ENCODE measurements at regions not wholly inside any gene's neighbourhood (a gene's known extent, or its start where the extent isn't known, plus 50 kb on each side); places are given as distances from the start of the nearest gene placed in this dataset.
"Not testable (repeated sequence)": the region's sequence is repeated elsewhere in the genome, so short reads cannot be mapped to it uniquely, and the experiment has no call there.

GRCh38 chr13:86253497-86253896, 454.3 kb upstream of the SLITRK6 start:
- DNase-seq = not testable (repeated sequence)

DNA sequence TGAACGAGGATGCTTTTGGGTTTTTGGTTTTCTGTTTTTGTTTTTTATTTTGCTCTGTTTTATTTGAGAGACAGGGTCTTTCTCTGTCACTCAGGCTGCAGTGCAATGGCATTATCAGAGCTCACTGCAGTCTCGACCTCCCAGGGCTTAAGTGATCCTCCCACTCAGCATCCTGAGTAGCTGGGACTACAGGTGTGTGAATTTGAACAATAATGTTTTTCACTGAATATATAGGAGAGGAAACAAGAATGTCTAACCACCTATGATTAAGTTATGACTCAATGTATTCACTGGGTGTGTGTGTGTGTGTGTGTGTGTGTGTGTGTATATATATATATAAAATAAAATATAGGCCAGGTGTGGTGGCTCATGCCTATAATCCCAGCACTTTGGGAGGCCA, 456.6 kb upstream of the SLITRK6 start:
- DNase-seq = not testable (repeated sequence)

DNA sequence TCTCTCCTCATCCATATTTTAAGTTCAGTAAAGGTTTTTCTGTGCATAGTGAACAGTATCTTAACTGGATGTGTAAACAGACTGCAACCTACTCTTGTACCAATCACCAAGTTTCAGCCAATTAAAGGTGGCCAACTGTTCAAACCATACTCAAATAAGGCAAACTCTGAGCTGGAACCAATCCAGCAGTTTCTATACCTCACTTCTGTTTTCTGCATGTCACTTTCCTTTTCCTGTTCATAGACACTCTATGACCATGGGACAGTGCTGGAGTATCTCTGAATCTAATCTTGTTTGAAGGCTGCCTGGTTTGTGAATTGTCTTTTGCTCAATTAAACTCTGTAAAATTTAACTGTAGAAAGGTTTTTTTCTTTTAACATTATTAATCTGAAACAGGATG, 470.3 kb upstream of the SLITRK6 start:
- no peak for DNase-seq

GRCh38 chr13:86282442-86282841, 483.2 kb upstream of the SLITRK6 start:
- no peak for DNase-seq

GRCh38 chr13:86283031-86283430, 483.8 kb upstream of the SLITRK6 start:
- no peak for DNase-seq

- no peak for DNase-seq
Observed at GRCh38 chr13:86298725-86299124, 499.5 kb upstream of the SLITRK6 start.

- no peak for DNase-seq
Observed at GRCh38 chr13:86299128-86299527, 499.9 kb upstream of the SLITRK6 start.

- no peak for DNase-seq
Observed at GRCh38 chr13:86309881-86310280, 510.7 kb upstream of the SLITRK6 start.

DNA sequence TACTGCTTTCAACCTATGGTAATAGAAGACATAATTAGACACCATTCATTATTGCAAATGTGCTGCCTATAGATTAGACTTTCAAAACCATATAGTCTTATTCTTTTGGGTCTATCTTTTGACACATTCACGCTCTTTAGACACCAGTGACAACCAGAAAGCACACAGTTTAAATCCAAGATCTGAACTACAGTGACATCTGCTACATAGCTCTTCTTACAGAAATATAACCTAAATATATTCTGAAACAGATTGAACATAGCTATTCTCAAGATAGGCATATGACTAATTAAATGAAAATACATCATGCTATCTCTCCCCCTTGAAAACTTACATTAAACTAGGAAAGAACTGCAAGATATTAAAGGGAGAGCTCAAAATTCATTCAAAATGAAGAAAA, 514.2 kb upstream of the SLITRK6 start:
- no peak for DNase-seq

- no peak for DNase-seq
Observed at GRCh38 chr13:86318450-86318849, 519.2 kb upstream of the SLITRK6 start.

- no peak for DNase-seq
Observed at GRCh38 chr13:86324191-86324590, 525.0 kb upstream of the SLITRK6 start.

DNA sequence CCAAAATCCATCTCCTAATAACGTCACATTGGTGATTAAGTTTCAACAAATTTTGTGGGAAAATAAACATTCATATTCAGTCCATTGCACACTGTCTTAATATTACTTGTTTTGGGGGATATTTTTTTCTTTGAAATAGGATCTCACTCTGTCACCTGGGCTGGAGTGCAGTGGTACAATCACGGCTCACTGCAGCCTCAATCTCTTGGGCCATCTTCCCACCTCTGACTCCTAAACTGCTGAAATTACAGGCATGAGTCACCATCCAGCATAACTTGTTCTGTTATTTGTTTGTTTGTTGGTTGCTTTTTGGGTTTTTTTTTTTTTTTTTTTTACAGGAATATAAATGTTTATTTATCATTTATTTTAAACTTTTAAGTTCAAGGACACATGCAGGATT, 556.1 kb upstream of the SLITRK6 start:
- DNase-seq = no peak

DNA sequence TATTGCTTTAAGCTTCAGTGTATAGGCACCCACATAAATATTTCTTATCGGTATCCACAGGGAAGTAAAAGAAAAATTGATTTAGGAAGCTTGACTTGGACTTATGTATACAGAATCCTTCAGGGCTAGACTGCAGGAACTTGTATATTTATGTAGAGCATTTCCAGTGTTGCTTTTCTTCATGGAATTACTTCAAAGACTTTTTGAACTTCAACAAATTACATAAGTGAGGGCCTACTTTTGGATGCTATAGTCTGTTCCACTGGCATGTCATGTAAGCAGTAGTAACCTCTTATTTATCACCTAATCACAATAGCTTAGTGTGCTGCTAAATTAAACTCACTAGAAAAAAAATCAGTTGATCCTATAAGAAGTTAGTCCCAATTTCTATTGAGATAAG, 557.9 kb upstream of the SLITRK6 start:
- no peak for DNase-seq

- DNase-seq = not testable (repeated sequence)
Observed at GRCh38 chr13:86363749-86364148, 564.5 kb upstream of the SLITRK6 start.

DNA sequence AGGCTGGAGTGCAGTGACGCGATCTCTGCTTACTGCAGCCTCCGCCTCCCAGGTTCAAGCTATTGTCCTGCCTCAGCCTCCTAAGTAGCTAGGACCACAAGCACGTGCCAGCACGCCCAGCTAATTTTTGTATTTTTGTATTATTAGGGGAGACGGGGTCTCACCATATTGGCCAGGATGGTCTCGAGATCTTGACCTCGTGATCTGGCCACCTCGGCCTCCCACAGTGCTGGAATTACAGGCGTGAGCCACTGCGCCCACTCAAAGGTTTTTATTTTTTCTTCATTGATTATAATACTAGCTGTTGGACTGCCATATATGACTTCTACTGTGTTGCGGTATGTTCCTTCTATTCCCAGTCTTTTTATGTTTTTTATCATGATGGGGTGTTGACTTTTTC, 569.7 kb upstream of the SLITRK6 start:
- no peak for DNase-seq

DNA sequence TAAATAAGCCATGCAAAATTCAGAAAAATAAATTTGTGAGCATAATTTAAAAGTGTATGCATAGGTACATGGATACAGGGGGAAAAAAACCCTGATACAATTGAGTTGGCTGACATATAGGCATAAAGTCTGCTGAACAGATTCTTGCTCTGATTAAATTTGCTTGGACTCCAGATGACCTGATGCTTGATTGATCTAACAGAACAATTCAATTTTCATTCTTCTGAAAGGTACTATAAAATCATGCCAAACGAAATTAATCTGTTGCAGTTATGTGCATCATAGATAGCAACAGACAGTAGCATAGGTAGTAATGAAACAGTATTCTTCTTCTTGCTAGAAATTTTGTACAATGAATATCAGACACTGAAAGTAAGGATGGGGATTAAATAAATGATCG, 578.2 kb upstream of the SLITRK6 start:
- no peak for DNase-seq

DNA sequence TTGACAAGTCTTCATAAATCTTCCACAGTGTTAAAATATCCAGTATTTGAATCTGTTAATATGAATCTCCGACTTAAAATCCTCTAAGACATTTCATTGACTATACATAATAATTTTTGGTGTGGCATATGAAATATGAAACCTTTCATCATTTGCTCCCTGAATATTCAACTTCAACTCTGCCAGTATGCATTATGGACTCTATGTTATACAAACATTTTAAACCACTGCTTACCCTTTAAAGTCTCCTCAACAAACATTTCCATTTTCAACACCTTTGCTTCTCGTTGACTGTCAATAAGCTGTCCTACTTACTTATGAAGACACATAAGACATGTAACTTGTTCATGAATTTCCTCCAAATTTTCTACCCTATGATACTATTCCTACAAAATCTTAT, 579.4 kb upstream of the SLITRK6 start:
- DNase-seq = no peak

- no peak for DNase-seq
Observed at GRCh38 chr13:86383151-86383550, 583.9 kb upstream of the SLITRK6 start.

GRCh38 chr13:86383561-86383960, 584.3 kb upstream of the SLITRK6 start:
- no peak for DNase-seq

DNA sequence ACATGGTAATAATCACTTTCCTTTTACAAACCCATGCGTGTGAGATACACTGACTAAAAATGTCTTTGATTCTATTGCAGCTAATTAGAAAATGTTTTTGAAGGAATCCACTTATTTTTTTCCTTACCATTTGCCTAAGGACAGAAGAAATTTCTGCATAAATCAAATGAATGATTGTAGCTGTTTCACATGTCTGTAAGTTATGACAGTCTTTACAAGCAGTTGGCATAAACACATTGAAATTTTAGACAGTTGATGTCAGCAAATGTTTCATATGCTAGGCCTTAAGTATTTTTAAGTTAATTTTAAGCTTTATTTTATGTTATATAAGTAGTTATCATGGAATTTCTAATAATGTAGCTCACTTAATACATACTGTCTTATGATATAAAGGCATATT, 598.4 kb upstream of the SLITRK6 start:
- no peak for DNase-seq

DNA sequence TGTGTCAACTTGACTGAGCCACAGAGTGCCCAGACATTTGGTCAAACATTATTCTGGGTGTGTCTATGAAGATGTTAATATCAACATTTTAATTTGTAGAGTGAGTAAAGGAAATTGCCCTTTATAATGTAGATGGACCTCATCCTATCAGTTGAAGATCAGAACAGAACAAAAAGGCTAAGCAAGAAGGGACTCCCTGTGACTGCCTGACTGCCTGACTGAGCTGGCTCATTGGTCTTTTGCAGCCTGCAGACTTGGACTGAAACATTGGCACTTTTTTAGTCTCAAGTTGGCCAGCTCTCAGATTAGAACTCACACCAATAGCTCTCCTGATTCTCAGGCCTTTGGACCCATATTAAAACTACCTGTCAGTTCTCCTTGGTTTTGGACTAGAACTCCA, 600.4 kb upstream of the SLITRK6 start:
- DNase-seq = no peak

GRCh38 chr13:86402500-86402899, 603.3 kb upstream of the SLITRK6 start:
- no peak for DNase-seq

DNA sequence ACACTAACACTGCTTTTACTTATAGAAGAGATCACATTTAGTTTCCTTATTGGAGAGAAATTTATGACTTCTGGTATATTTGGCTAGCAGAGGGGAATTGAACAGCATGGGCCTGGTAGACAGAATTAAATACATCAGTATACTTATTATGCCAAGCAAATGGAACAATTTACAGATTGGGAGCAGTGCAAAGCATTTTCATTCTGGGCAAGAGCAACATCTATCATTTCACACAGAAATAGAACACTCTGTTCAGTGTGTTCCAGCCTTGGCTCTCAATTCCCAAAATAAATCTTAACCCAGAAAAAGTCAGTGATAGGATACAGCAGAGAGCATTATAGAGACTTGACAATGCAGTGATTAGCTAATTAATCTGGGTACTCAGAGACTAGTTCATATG, 604.0 kb upstream of the SLITRK6 start:
- no peak for DNase-seq

DNA sequence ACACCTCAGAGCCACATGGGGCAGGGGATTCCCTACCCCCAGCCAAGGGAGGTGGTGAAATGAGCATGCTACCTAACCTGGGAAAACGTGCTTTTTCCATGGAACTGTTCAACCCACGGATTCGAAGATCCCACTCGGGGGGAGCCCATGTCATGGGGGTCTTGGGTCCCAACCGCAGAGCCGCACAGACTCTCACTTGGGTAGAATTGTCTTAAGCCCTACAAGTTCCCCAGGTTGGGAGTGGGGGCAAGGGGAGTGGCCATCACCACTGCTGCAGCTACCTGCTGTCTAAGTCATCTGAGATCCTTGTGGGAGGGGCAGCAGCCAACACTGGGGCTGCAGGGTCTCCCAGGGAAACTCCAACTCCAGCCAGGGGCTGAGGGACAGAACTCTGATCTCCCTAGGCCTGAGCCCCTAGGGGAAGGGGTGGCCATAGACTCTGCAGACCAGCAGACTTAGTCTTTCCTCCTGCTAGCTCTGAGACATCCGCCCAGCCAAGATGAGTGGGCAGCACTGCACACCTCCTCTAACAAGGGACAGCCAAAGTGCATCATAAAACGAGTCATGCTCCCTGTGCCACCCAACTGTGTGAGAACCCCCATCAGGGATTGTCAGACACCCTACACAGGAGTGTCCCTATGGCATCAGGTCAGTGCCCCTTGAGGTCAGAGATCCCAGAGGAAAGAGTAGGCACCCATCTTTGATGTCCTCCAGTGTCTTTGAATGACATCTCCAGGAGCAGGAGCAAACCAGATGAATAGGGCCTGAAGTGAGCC, 610.4 kb upstream of the SLITRK6 start:
- no peak for DNase-seq

GRCh38 chr13:86425170-86425815, 626.1 kb upstream of the SLITRK6 start:
- DNase-seq = no peak

Measured in CD4-positive, alpha-beta T cell treated with Interleukin-12 subunit alpha and Interleukin-12 subunit beta, for 1 hour (primary cell).